HUES48 (cell line): ENCODE measurements at regions not wholly inside any gene's neighbourhood (a gene's known extent, or its start where the extent isn't known, plus 50 kb on each side); places are given as distances from the start of the nearest gene placed in this dataset.

Experiments used
- H3K27ac ChIP-seq: one replicate; pipeline ENCODE4 v1.7.0; 2013; ENCODE audit warnings: low read depth, low read length, inconsistent platforms
- H3K27me3 ChIP-seq: 2 replicates; pipeline ENCODE4 v1.6.1; 2013; ENCODE audit warnings: mild to moderate bottlenecking, low read length; ENCODE audit not compliant: control insufficient read depth, insufficient read depth
- H3K36me3 ChIP-seq: 2 replicates; pipeline ENCODE4 v1.6.1; 2013; ENCODE audit warnings: low read length; ENCODE audit not compliant: control insufficient read depth, insufficient read depth
- H3K4me1 ChIP-seq: 2 replicates; pipeline ENCODE4 v1.6.1; 2013; ENCODE audit warnings: mild to moderate bottlenecking, low read length; ENCODE audit not compliant: control insufficient read depth, insufficient read depth
- H3K4me3 ChIP-seq: 2 replicates; pipeline ENCODE4 v1.5.1; 2013; ENCODE audit warnings: mild to moderate bottlenecking, low read depth, low read length
- H3K9ac ChIP-seq: 2 replicates; pipeline ENCODE4 v1.6.1; 2013; ENCODE audit warnings: mild to moderate bottlenecking, low read depth, low read length, moderate library complexity
- H3K9me3 ChIP-seq: 2 replicates; pipeline ENCODE4 v1.6.1; 2013; ENCODE audit warnings: low read length; ENCODE audit not compliant: control insufficient read depth, insufficient read depth

- Histone ChIP-seq H3K4me3 (no peak overlapping the region), H3K9me3 (no peaks in the 10 kb centered on the region), H3K27ac (no peak overlapping the region), H3K27me3 (no peaks in the 10 kb centered on the region), H3K9ac (no peak overlapping the region), H3K4me1 (peaks cover 39% of the 10 kb centered on the region), H3K36me3 (no peaks in the 10 kb centered on the region)
These were observed 118.9 kb upstream of the ELL2 start for GRCh38 chr5:96080557-96080956.

- no peaks in the 10 kb centered on the region for H3K36me3 ChIP-seq
- H3K9me3 ChIP-seq = no peaks in the 10 kb centered on the region
- no peak overlapping the region for H3K27ac ChIP-seq
- H3K9ac ChIP-seq = no peak overlapping the region
- H3K4me1 ChIP-seq = peaks cover 33% of the 10 kb centered on the region
- H3K4me3 ChIP-seq = no peak overlapping the region
- H3K27me3 ChIP-seq = no peaks in the 10 kb centered on the region
These were observed 118.3 kb upstream of the ELL2 start for GRCh38 chr5:96079962-96080361.

GRCh38 chr5:96079075-96079474 lies 117.4 kb upstream of the ELL2 start:
- H3K4me3 ChIP-seq = no peak overlapping the region
- H3K9me3 ChIP-seq = no peaks in the 10 kb centered on the region
- H3K9ac ChIP-seq = no peak overlapping the region
- no peak overlapping the region for H3K27ac ChIP-seq
- no peaks in the 10 kb centered on the region for H3K36me3 ChIP-seq
- H3K4me1 ChIP-seq = peaks cover 24% of the 10 kb centered on the region
- no peaks in the 10 kb centered on the region for H3K27me3 ChIP-seq

- no peaks in the 10 kb centered on the region for H3K36me3 ChIP-seq
- no peak overlapping the region for H3K4me3 ChIP-seq
- no peaks in the 10 kb centered on the region for H3K9me3 ChIP-seq
- H3K27ac ChIP-seq = no peak overlapping the region
- H3K27me3 ChIP-seq = no peaks in the 10 kb centered on the region
- H3K4me1 ChIP-seq = 0 out of 2 replicates have a peak, but pooled peaks cover 5% of the 10 kb centered on the region
- H3K9ac ChIP-seq = no peak overlapping the region
These were observed 114.8 kb upstream of the ELL2 start for GRCh38 chr5:96076451-96076850.

GRCh38 chr5:96075579-96076289 lies 114.1 kb upstream of the ELL2 start:
- 0 out of 2 replicates have a peak, but pooled peaks cover under 1% of the 10 kb centered on the region for H3K4me1 ChIP-seq
- H3K9ac ChIP-seq = no peak overlapping the region
- H3K36me3 ChIP-seq = no peaks in the 10 kb centered on the region
- no peaks in the 10 kb centered on the region for H3K9me3 ChIP-seq
- no peaks in the 10 kb centered on the region for H3K27me3 ChIP-seq
- H3K4me3 ChIP-seq = no peak overlapping the region
- no peak overlapping the region for H3K27ac ChIP-seq

- no peak overlapping the region for H3K9ac ChIP-seq
- no peak overlapping the region for H3K27ac ChIP-seq
- H3K27me3 ChIP-seq = no peaks in the 10 kb centered on the region
- no peak overlapping the region for H3K4me3 ChIP-seq
- H3K36me3 ChIP-seq = no peaks in the 10 kb centered on the region
- no peaks in the 10 kb centered on the region for H3K4me1 ChIP-seq
- no peaks in the 10 kb centered on the region for H3K9me3 ChIP-seq
These were observed 113.2 kb upstream of the ELL2 start for GRCh38 chr5:96074870-96075269.

GRCh38 chr5:96074460-96074859 lies 112.8 kb upstream of the ELL2 start:
- no peaks in the 10 kb centered on the region for H3K9me3 ChIP-seq
- H3K9ac ChIP-seq = no peak overlapping the region
- H3K27ac ChIP-seq = no peak overlapping the region
- H3K4me1 ChIP-seq = no peaks in the 10 kb centered on the region
- no peaks in the 10 kb centered on the region for H3K27me3 ChIP-seq
- no peak overlapping the region for H3K4me3 ChIP-seq
- H3K36me3 ChIP-seq = no peaks in the 10 kb centered on the region

- Histone ChIP-seq H3K27me3 (no peaks in the 10 kb centered on the region), H3K4me3 (no peak overlapping the region), H3K36me3 (no peaks in the 10 kb centered on the region), H3K9ac (no peak overlapping the region), H3K9me3 (no peaks in the 10 kb centered on the region), H3K27ac (no peak overlapping the region), H3K4me1 (0 out of 2 replicates have a peak, but pooled peaks cover 2% of the 10 kb centered on the region)
These were observed 111.1 kb upstream of the ELL2 start for GRCh38 chr5:96072791-96073165.

- Histone ChIP-seq H3K27me3 (no peaks in the 10 kb centered on the region), H3K4me1 (0 out of 2 replicates have a peak, but pooled peaks cover 3% of the 10 kb centered on the region), H3K9me3 (no peaks in the 10 kb centered on the region), H3K27ac (no peak overlapping the region), H3K9ac (no peak overlapping the region), H3K36me3 (no peaks in the 10 kb centered on the region), H3K4me3 (no peak overlapping the region)
These were observed 110.6 kb upstream of the ELL2 start for GRCh38 chr5:96072138-96072790.

- Histone ChIP-seq H3K27me3 (no peaks in the 10 kb centered on the region), H3K36me3 (no peaks in the 10 kb centered on the region), H3K9ac (no peak overlapping the region), H3K27ac (no peak overlapping the region), H3K4me1 (peaks cover 9% of the 10 kb centered on the region), H3K9me3 (no peaks in the 10 kb centered on the region), H3K4me3 (no peak overlapping the region)
These were observed 109.1 kb upstream of the ELL2 start for GRCh38 chr5:96070622-96071225.
